Panc1 (cell line): ENCODE measurements at regions not wholly inside any gene's neighbourhood (a gene's known extent, or its start where the extent isn't known, plus 50 kb on each side); places are given as distances from the start of the nearest gene placed in this dataset.

Source experiments
- POLR2AphosphoS5 ChIP-seq: IDR thresholded peaks from 2 replicates; pipeline ENCODE4 v1.6.1; 2012; ENCODE audit warnings: mild to moderate bottlenecking, low read depth, low read length, moderate library complexity
- SIN3A ChIP-seq: IDR thresholded peaks from 2 replicates; pipeline ENCODE4 v1.6.1; 2012; ENCODE audit warnings: low read depth, mild to moderate bottlenecking, low read length, moderate library complexity, borderline replicate concordance; ENCODE audit not compliant: insufficient read depth
- TCF7L2 ChIP-seq: IDR thresholded peaks from 2 replicates; pipeline ENCODE4 v1.6.1; 2011; ENCODE audit warnings: mild to moderate bottlenecking, low read depth, low read length, inconsistent platforms
- TF ChIP-seq, protein P1 (sequence below): fragments of 450-650 bp; IDR thresholded peaks from 2 replicates; pipeline ENCODE4 v1.5.1; 2017; ENCODE audit warnings: mild to moderate bottlenecking

DNA sequence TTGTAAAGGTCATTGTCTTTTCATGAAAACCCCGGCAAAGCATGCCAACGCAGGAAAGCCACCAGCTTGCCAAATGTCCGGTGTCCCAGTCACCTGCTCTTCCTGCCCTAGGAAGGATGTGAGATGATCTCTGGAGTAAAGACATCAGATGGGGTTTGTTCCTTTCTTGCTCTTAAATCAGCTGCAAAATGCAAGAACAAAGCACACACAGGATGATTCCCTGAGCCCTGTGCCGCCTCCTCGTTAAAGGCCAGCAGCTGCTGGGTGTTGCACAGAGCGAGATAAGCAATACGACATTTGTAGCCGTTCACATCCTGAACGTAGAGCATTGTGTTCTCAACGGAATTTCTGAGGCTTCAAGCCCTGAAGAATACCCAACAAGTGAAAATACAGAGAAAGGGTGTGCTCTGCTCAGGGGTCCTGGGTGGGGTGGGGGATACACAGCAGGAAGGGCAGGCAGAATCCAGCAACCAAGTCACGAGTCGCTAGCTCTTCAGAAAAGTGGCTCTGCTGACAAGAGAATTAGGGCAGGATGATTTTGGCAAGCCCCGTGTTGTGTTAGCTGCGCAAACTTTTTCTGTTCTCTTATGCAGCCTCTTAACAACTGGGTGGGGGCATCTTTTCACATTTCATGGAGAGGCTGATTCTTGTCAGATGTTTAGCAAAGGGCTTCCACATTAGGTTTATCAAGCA lies 229.2 kb upstream of the MAP3K1 start:
- TF ChIP-seq, protein P1, sequence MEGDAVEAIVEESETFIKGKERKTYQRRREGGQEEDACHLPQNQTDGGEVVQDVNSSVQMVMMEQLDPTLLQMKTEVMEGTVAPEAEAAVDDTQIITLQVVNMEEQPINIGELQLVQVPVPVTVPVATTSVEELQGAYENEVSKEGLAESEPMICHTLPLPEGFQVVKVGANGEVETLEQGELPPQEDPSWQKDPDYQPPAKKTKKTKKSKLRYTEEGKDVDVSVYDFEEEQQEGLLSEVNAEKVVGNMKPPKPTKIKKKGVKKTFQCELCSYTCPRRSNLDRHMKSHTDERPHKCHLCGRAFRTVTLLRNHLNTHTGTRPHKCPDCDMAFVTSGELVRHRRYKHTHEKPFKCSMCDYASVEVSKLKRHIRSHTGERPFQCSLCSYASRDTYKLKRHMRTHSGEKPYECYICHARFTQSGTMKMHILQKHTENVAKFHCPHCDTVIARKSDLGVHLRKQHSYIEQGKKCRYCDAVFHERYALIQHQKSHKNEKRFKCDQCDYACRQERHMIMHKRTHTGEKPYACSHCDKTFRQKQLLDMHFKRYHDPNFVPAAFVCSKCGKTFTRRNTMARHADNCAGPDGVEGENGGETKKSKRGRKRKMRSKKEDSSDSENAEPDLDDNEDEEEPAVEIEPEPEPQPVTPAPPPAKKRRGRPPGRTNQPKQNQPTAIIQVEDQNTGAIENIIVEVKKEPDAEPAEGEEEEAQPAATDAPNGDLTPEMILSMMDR: no peak
- TF ChIP-seq TCF7L2 (no peak), POLR2AphosphoS5 (no peak), SIN3A (no peak)
